ENCODE measurements at regions not wholly inside any gene's neighbourhood (a gene's known extent, or its start where the extent isn't known, plus 50 kb on each side); places are given as distances from the start of the nearest gene placed in this dataset.

DNA sequence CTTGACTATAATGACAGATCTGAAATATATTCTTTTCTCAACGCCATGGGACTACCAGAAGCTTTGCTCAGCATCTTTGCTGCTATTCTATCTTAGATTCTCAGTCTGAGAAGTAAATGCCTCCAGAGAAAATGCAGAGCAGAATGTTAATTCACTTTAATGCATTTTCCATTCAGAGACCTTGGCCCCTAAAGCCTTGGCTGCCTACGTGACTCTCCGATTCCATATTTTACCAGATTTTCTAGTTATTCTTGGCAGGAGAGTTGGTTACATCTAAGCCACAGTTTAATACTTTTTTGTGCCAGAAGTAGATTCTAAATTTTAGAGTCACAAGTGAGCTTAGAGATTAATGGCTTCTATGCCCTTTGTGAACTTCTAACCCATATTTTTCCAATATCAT is 837.1 kb upstream of the POU3F3 start:
- Histone ChIP-seq H3K4me3 (ENCODE audit: control insufficient read depth in 1 of 2, extremely low read depth in 1 of 2, low read length in 1 of 2) (no peak overlapping the region), H3K9me3 (no peaks in the 10 kb centered on the region), H3K27ac (ENCODE audit: low read length) (no peak overlapping the region), H3K27me3 (replicated peaks in 1 of 2; ENCODE audit: control insufficient read depth in 2 of 2, extremely low read depth in 1 of 2, insufficient read depth in 2 of 2, low read length in 1 of 2) (no peaks in the 10 kb centered on the region), H3K4me1 (ENCODE audit: control insufficient read depth in 1 of 2, extremely low read depth in 1 of 2, insufficient read depth in 2 of 2, low read length in 2 of 2) (no peaks in the 10 kb centered on the region), H3K36me3 (ENCODE audit: control insufficient read depth in 2 of 2, extremely low read depth in 1 of 2, insufficient read depth in 1 of 2, low read length in 1 of 2) (no peaks in the 10 kb centered on the region)
- no peaks in the 10 kb centered on the region for H3K27me3 Mint-ChIP-seq
- no peak for DNase-seq
- no peak overlapping the region for H3K4me3 Mint-ChIP-seq
- WGBS (ENCODE audit: insufficient coverage), result 67% methylated on average over 1 of the region's 3 CpGs
- H3K36me3 Mint-ChIP-seq, result no peaks in the 10 kb centered on the region
- peaks cover 11 to 20% (median 11%) of the 10 kb centered on the region in 3 donors for H3K9me3 Mint-ChIP-seq
- ChIA-PET POLR2A (no interaction called here), CTCF (no interaction called here)
- H3K4me1 Mint-ChIP-seq, result no peaks in the 10 kb centered on the region
- no peak overlapping the region for H3K27ac Mint-ChIP-seq
- ATAC-seq (replicated peaks in 1 of 4), result no peak

DNA sequence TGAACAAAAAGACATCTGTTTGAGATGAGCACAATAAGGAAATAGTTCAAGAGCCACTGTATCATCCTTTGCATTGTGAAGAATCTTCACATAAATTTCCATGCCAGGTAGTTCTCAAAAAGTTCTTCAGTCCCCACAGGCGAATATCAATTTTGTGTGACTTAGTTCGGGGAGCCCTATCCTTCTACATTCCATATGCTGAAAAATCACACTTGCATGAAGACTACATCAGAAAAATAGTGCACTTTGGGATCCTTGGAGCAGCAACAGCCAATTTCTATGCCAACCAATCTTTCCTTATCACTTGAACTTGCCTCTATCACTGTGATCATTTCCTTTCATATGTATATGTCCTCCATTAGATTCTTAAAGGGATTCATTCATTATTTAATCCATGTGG is 830.6 kb upstream of the POU3F3 start:
- no peaks in the 10 kb centered on the region for H3K27me3 Mint-ChIP-seq
- no peak overlapping the region for H3K27ac Mint-ChIP-seq
- no peak overlapping the region for H3K4me3 Mint-ChIP-seq
- Histone ChIP-seq H3K27ac (ENCODE audit: low read length) (no peak overlapping the region), H3K36me3 (ENCODE audit: control insufficient read depth in 2 of 2, extremely low read depth in 1 of 2, insufficient read depth in 1 of 2, low read length in 1 of 2) (no peaks in the 10 kb centered on the region), H3K9me3 (no peaks in the 10 kb centered on the region), H3K4me3 (ENCODE audit: control insufficient read depth in 1 of 2, extremely low read depth in 1 of 2, low read length in 1 of 2) (no peak overlapping the region), H3K4me1 (ENCODE audit: control insufficient read depth in 1 of 2, extremely low read depth in 1 of 2, insufficient read depth in 2 of 2, low read length in 2 of 2) (no peaks in the 10 kb centered on the region), H3K27me3 (replicated peaks in 1 of 2; ENCODE audit: control insufficient read depth in 2 of 2, extremely low read depth in 1 of 2, insufficient read depth in 2 of 2, low read length in 1 of 2) (no peaks in the 10 kb centered on the region)
- ATAC-seq (replicated peaks in 1 of 4), result no peak
- H3K36me3 Mint-ChIP-seq, result no peaks in the 10 kb centered on the region
- DNase-seq, result no peak
- POLR2A ChIA-PET, result no interaction called here
- H3K4me1 Mint-ChIP-seq, result no peaks in the 10 kb centered on the region
- 91% methylated on average over 2 of the region's 2 CpGs for WGBS (ENCODE audit: insufficient coverage)
- peaks cover 7 to 15% (median 8%) of the 10 kb centered on the region in 3 donors for H3K9me3 Mint-ChIP-seq
- CTCF ChIA-PET, result no interaction called here

- no peak overlapping the region for H3K27ac Mint-ChIP-seq
- no peaks in the 10 kb centered on the region for H3K27me3 Mint-ChIP-seq
- no peak overlapping the region for H3K27ac ChIP-seq (ENCODE audit: low read length)
- H3K4me1 ChIP-seq (ENCODE audit: control insufficient read depth in 1 of 2, extremely low read depth in 1 of 2, insufficient read depth in 2 of 2, low read length in 2 of 2), result no peaks in the 10 kb centered on the region
- no peaks in the 10 kb centered on the region for H3K36me3 ChIP-seq (ENCODE audit: control insufficient read depth in 2 of 2, extremely low read depth in 1 of 2, insufficient read depth in 1 of 2, low read length in 1 of 2)
- WGBS (ENCODE audit: insufficient coverage), result 62% methylated on average over 8 of the region's 8 CpGs
- H3K9me3 Mint-ChIP-seq, result peaks cover 7 to 17% (median 8%) of the 10 kb centered on the region in 3 donors
- H3K4me3 Mint-ChIP-seq, result no peak overlapping the region
- ATAC-seq (replicated peaks in 1 of 4), result no peak
- H3K4me1 Mint-ChIP-seq, result no peaks in the 10 kb centered on the region
- H3K4me3 ChIP-seq (ENCODE audit: control insufficient read depth in 1 of 2, extremely low read depth in 1 of 2, low read length in 1 of 2), result no peak overlapping the region
- H3K36me3 Mint-ChIP-seq, result no peaks in the 10 kb centered on the region
- POLR2A ChIA-PET, result no interaction called here
- CTCF ChIA-PET, result no interaction called here
- DNase-seq, result no peak
- H3K27me3 ChIP-seq (replicated peaks in 1 of 2; ENCODE audit: control insufficient read depth in 2 of 2, extremely low read depth in 1 of 2, insufficient read depth in 2 of 2, low read length in 1 of 2), result no peaks in the 10 kb centered on the region
- no peaks in the 10 kb centered on the region for H3K9me3 ChIP-seq
Measured at GRCh38 chr2:104023765-104024164, 830.1 kb upstream of the POU3F3 start.

GRCh38 chr2:104025295-104025694 is 828.6 kb upstream of the POU3F3 start:
- H3K4me3 ChIP-seq (ENCODE audit: control insufficient read depth in 1 of 2, extremely low read depth in 1 of 2, low read length in 1 of 2), result no peak overlapping the region
- ChIA-PET CTCF (no interaction called here), POLR2A (no interaction called here)
- H3K4me1 Mint-ChIP-seq, result no peaks in the 10 kb centered on the region
- no peak for ATAC-seq (replicated peaks in 1 of 4)
- no peaks in the 10 kb centered on the region for H3K9me3 ChIP-seq
- H3K27me3 ChIP-seq (replicated peaks in 1 of 2; ENCODE audit: control insufficient read depth in 2 of 2, extremely low read depth in 1 of 2, insufficient read depth in 2 of 2, low read length in 1 of 2), result no peaks in the 10 kb centered on the region
- H3K4me3 Mint-ChIP-seq, result no peak overlapping the region
- H3K4me1 ChIP-seq (ENCODE audit: control insufficient read depth in 1 of 2, extremely low read depth in 1 of 2, insufficient read depth in 2 of 2, low read length in 2 of 2), result no peaks in the 10 kb centered on the region
- H3K27ac ChIP-seq (ENCODE audit: low read length), result no peak overlapping the region
- H3K27me3 Mint-ChIP-seq, result no peaks in the 10 kb centered on the region
- DNase-seq, result no peak
- no peak overlapping the region for H3K27ac Mint-ChIP-seq
- no peaks in the 10 kb centered on the region for H3K36me3 Mint-ChIP-seq
- WGBS (ENCODE audit: insufficient coverage), result 80% methylated on average over 1 of the region's 1 CpG
- H3K36me3 ChIP-seq (ENCODE audit: control insufficient read depth in 2 of 2, extremely low read depth in 1 of 2, insufficient read depth in 1 of 2, low read length in 1 of 2), result no peaks in the 10 kb centered on the region
- H3K9me3 Mint-ChIP-seq, result peaks cover 0 to 17% (median 6%) of the 10 kb centered on the region in 3 donors

DNA sequence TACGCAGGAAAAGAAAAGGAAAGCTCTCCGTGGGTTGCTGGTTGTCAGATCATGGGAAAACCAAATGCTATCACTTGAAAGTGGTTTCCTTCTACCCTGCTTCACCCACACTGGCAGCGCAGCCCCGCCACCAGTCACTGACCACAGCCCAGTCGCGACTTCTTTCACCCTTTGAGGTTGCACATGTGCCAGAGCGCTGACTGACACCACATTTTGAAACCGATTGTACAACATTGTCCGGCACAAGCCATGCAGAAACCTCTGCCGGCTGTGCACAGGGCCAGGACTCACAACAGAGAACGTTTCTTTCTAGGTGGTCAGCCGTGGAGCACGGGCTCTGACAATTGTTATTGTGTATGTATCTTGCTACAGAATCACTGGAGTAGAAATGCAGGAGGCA is 827.2 kb upstream of the POU3F3 start:
- ChIA-PET POLR2A (no interaction called here), CTCF (no interaction called here)
- no peaks in the 10 kb centered on the region for H3K27me3 Mint-ChIP-seq
- no peaks in the 10 kb centered on the region for H3K4me1 Mint-ChIP-seq
- Histone ChIP-seq H3K4me1 (ENCODE audit: control insufficient read depth in 1 of 2, extremely low read depth in 1 of 2, insufficient read depth in 2 of 2, low read length in 2 of 2) (no peaks in the 10 kb centered on the region), H3K27ac (ENCODE audit: low read length) (no peak overlapping the region), H3K36me3 (ENCODE audit: control insufficient read depth in 2 of 2, extremely low read depth in 1 of 2, insufficient read depth in 1 of 2, low read length in 1 of 2) (no peaks in the 10 kb centered on the region), H3K27me3 (replicated peaks in 1 of 2; ENCODE audit: control insufficient read depth in 2 of 2, extremely low read depth in 1 of 2, insufficient read depth in 2 of 2, low read length in 1 of 2) (no peaks in the 10 kb centered on the region), H3K4me3 (ENCODE audit: control insufficient read depth in 1 of 2, extremely low read depth in 1 of 2, low read length in 1 of 2) (no peak overlapping the region), H3K9me3 (no peaks in the 10 kb centered on the region)
- H3K4me3 Mint-ChIP-seq, result no peak overlapping the region
- no peak overlapping the region for H3K27ac Mint-ChIP-seq
- WGBS (ENCODE audit: insufficient coverage), result 87% methylated on average over 10 of the region's 13 CpGs
- H3K36me3 Mint-ChIP-seq, result no peaks in the 10 kb centered on the region
- peaks cover 4 to 12% (median 6%) of the 10 kb centered on the region in 3 donors for H3K9me3 Mint-ChIP-seq
- DNase-seq (no peak), ATAC-seq (replicated peaks in 1 of 4) (no peak)

DNA sequence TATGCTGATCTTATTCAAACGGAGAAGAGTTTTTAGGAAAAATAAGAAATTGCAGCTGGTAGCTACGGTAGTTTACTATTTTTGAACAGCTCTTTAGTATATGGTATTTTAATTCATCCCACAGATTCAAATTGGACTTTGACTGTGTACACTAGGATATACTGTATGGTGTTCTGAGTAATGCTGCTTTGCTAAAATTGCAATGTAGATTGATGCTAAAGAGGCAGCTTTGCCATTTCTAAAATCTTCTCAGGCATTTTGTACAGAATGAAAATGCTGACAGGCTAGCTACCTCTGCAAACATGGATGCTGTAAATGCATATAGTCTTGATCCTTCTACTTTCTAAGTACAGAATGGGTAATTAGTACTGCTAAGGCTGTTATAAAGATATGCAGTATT is 826.6 kb upstream of the POU3F3 start:
- DNase-seq (no peak), ATAC-seq (replicated peaks in 1 of 4) (no peak)
- Mint-ChIP-seq H3K27me3 (no peaks in the 10 kb centered on the region), H3K27ac (no peak overlapping the region), H3K4me1 (no peaks in the 10 kb centered on the region), H3K36me3 (no peaks in the 10 kb centered on the region), H3K4me3 (no peak overlapping the region), H3K9me3 (peaks cover 4 to 11% (median 6%) of the 10 kb centered on the region in 3 donors)
- ChIA-PET POLR2A (interaction anchor here in 1 of 2 donors (0.5 kb wide), 1 partner anchor 27 kb away, joined by 6 read pairs; no protein-coding TSS in a partner anchor), CTCF (no interaction called here)
- no peak overlapping the region for H3K27ac ChIP-seq (ENCODE audit: low read length)
- H3K4me1 ChIP-seq (ENCODE audit: control insufficient read depth in 1 of 2, extremely low read depth in 1 of 2, insufficient read depth in 2 of 2, low read length in 2 of 2), result no peaks in the 10 kb centered on the region
- no peaks in the 10 kb centered on the region for H3K27me3 ChIP-seq (replicated peaks in 1 of 2; ENCODE audit: control insufficient read depth in 2 of 2, extremely low read depth in 1 of 2, insufficient read depth in 2 of 2, low read length in 1 of 2)
- H3K9me3 ChIP-seq, result no peaks in the 10 kb centered on the region
- H3K4me3 ChIP-seq (ENCODE audit: control insufficient read depth in 1 of 2, extremely low read depth in 1 of 2, low read length in 1 of 2), result no peak overlapping the region
- H3K36me3 ChIP-seq (ENCODE audit: control insufficient read depth in 2 of 2, extremely low read depth in 1 of 2, insufficient read depth in 1 of 2, low read length in 1 of 2), result no peaks in the 10 kb centered on the region
- no CpG with 5 or more reads among the region's 2 CpGs for WGBS (ENCODE audit: insufficient coverage)

GRCh38 chr2:104028061-104028460 is 825.9 kb upstream of the POU3F3 start:
- H3K27me3 ChIP-seq (replicated peaks in 1 of 2; ENCODE audit: control insufficient read depth in 2 of 2, extremely low read depth in 1 of 2, insufficient read depth in 2 of 2, low read length in 1 of 2), result no peaks in the 10 kb centered on the region
- no peak for DNase-seq
- no peak overlapping the region for H3K27ac Mint-ChIP-seq
- H3K4me3 ChIP-seq (ENCODE audit: control insufficient read depth in 1 of 2, extremely low read depth in 1 of 2, low read length in 1 of 2), result no peak overlapping the region
- no peaks in the 10 kb centered on the region for H3K4me1 Mint-ChIP-seq
- no peaks in the 10 kb centered on the region for H3K36me3 ChIP-seq (ENCODE audit: control insufficient read depth in 2 of 2, extremely low read depth in 1 of 2, insufficient read depth in 1 of 2, low read length in 1 of 2)
- H3K9me3 ChIP-seq, result no peaks in the 10 kb centered on the region
- H3K27ac ChIP-seq (ENCODE audit: low read length), result no peak overlapping the region
- ChIA-PET CTCF (no interaction called here), POLR2A (interaction anchor here in 1 of 2 donors (0.5 kb wide), 1 partner anchor 26 kb away, joined by 6 read pairs; no protein-coding TSS in a partner anchor)
- no CpG with 5 or more reads among the region's 4 CpGs for WGBS (ENCODE audit: insufficient coverage)
- H3K4me3 Mint-ChIP-seq, result no peak overlapping the region
- peaks cover 4 to 9% (median 6%) of the 10 kb centered on the region in 3 donors for H3K9me3 Mint-ChIP-seq
- no peaks in the 10 kb centered on the region for H3K4me1 ChIP-seq (ENCODE audit: control insufficient read depth in 1 of 2, extremely low read depth in 1 of 2, insufficient read depth in 2 of 2, low read length in 2 of 2)
- H3K36me3 Mint-ChIP-seq, result no peaks in the 10 kb centered on the region
- H3K27me3 Mint-ChIP-seq, result no peaks in the 10 kb centered on the region
- no peak for ATAC-seq (replicated peaks in 1 of 4)

Data from T-cell (primary cell).